Loucy (cell line): ENCODE measurements at regions not wholly inside any gene's neighbourhood (a gene's known extent, or its start where the extent isn't known, plus 50 kb on each side); places are given as distances from the start of the nearest gene placed in this dataset.
"Not testable (repeated sequence)": the region's sequence is repeated elsewhere in the genome, so short reads cannot be mapped to it uniquely, and the experiment has no call there.

Source experiments
- H2AFZ ChIP-seq: fragments of 200-600 bp; sonication (generic); 2 replicates; pipeline ENCODE4 v1.6.0; 2016; ENCODE audit warnings: antibody characterized with exemption, mild to moderate bottlenecking, low read length, moderate library complexity
- H3F3A ChIP-seq: fragments of 200-600 bp; 2 replicates; pipeline ENCODE4 v1.6.0; 2016; ENCODE audit warnings: antibody characterized with exemption, low read depth, mild to moderate bottlenecking
- H3K27me3 ChIP-seq: fragments of 200-600 bp; sonication (generic); 2 replicates; pipeline ENCODE4 v1.6.1; 2014; ENCODE audit warnings: low read length, mild to moderate bottlenecking; ENCODE audit not compliant: insufficient read depth, poor library complexity, severe bottlenecking
- H3K36me3 ChIP-seq: fragments of 200-600 bp; sonication (generic); 2 replicates; pipeline ENCODE4 v1.6.1; 2016; ENCODE audit warnings: low read length; ENCODE audit not compliant: insufficient read depth
- H3K4me1 ChIP-seq: fragments of 200-600 bp; sonication (generic); 2 replicates; pipeline ENCODE4 v1.5.1; 2014; ENCODE audit warnings: low read length, mild to moderate bottlenecking; ENCODE audit not compliant: insufficient read depth, poor library complexity, severe bottlenecking
- H3K4me2 ChIP-seq: fragments of 200-600 bp; sonication (generic); 2 replicates; pipeline ENCODE4 v1.6.0; 2014; ENCODE audit warnings: antibody characterized with exemption, low read length, low read depth, mild to moderate bottlenecking; ENCODE audit not compliant: poor library complexity, severe bottlenecking
- H3K4me3 ChIP-seq: fragments of 200-600 bp; sonication (generic); 2 replicates; pipeline ENCODE4 v1.5.1; 2014; ENCODE audit warnings: low read length, mild to moderate bottlenecking, mixed read lengths; ENCODE audit not compliant: poor library complexity, severe bottlenecking
- H3K79me2 ChIP-seq: fragments of 200-600 bp; sonication (generic); 2 replicates; pipeline ENCODE4 v1.6.1; 2014; ENCODE audit warnings: low read length; ENCODE audit not compliant: insufficient read depth
- H3K9ac ChIP-seq: fragments of 200-600 bp; sonication (generic); 2 replicates; pipeline ENCODE4 v1.6.0; 2014; ENCODE audit warnings: mild to moderate bottlenecking, low read depth, low read length, moderate library complexity; ENCODE audit not compliant: poor library complexity, severe bottlenecking
- H3K9me2 ChIP-seq: fragments of 200-600 bp; sonication (generic); replicated peaks from 2 replicates; pipeline ENCODE4 v1.6.1; 2016; ENCODE audit warnings: low read depth, low read length, mixed read lengths
- H3K9me3 ChIP-seq: fragments of 200-600 bp; sonication (generic); 2 replicates; pipeline ENCODE4 v1.6.1; 2014; ENCODE audit warnings: mild to moderate bottlenecking, antibody characterized with exemption, low read length, low read depth; ENCODE audit not compliant: insufficient read depth
- H4K20me1 ChIP-seq: fragments of 200-600 bp; sonication (generic); 2 replicates; pipeline ENCODE4 v1.6.0; 2014; ENCODE audit warnings: antibody characterized with exemption, low read length, mild to moderate bottlenecking; ENCODE audit not compliant: insufficient read depth, poor library complexity, severe bottlenecking
- CTCF ChIP-seq: fragments of 200-600 bp; sonication (generic); conservative IDR thresholded peaks from 2 replicates; pipeline ENCODE4 v1.5.1; 2014; ENCODE audit warnings: mild to moderate bottlenecking, antibody characterized with exemption, low read length
- EZH2phosphoT487 ChIP-seq: fragments of 200-600 bp; IDR thresholded peaks from 2 replicates; pipeline ENCODE4 v1.6.1; 2018; ENCODE audit warnings: antibody characterized with exemption, mild to moderate bottlenecking, moderate library complexity, borderline replicate concordance

- H3F3A ChIP-seq = no peaks in the 10 kb centered on the region
These were observed 1256.9 kb downstream of the BRINP3 start for GRCh38 chr1:189220750-189221149.

GRCh38 chr1:189225794-189226145 is 1251.9 kb downstream of the BRINP3 start:
- not testable (repeated sequence) for H3K36me3 ChIP-seq, H3K9me3 ChIP-seq, H3K9me2 ChIP-seq, H3K4me3 ChIP-seq, H3K4me1 ChIP-seq, H3K79me2 ChIP-seq, H4K20me1 ChIP-seq, H3K27me3 ChIP-seq, H3F3A ChIP-seq, H2AFZ ChIP-seq, H3K9ac ChIP-seq, H3K4me2 ChIP-seq

More at GRCh38 chr1:189220750-189221149, 1256.9 kb downstream of the BRINP3 start:
- Histone ChIP-seq H3K79me2 (no peaks in the 10 kb centered on the region), H3K27me3 (no peaks in the 10 kb centered on the region), H3K9me2 (no peaks in the 10 kb centered on the region), H3K4me2 (no peak overlapping the region), H3K9me3 (no peaks in the 10 kb centered on the region), H3K36me3 (no peaks in the 10 kb centered on the region), H4K20me1 (no peaks in the 10 kb centered on the region), H2AFZ (no peak overlapping the region), H3K9ac (no peak overlapping the region), H3K4me3 (no peak overlapping the region), H3K4me1 (no peaks in the 10 kb centered on the region)
- TF ChIP-seq CTCF (peak; percentile 55), EZH2phosphoT487 (no peak)

- H3K4me1 ChIP-seq = no peaks in the 10 kb centered on the region
- no peaks in the 10 kb centered on the region for H4K20me1 ChIP-seq
- no peaks in the 10 kb centered on the region for H3K27me3 ChIP-seq
- no peaks in the 10 kb centered on the region for H3F3A ChIP-seq
- H3K9ac ChIP-seq = no peak overlapping the region
- H3K4me2 ChIP-seq = no peak overlapping the region
- H2AFZ ChIP-seq = no peak overlapping the region
- TF ChIP-seq CTCF = no peak
- TF ChIP-seq EZH2phosphoT487 = no peak
- H3K9me3 ChIP-seq = no peaks in the 10 kb centered on the region
- H3K36me3 ChIP-seq = no peaks in the 10 kb centered on the region
- H3K4me3 ChIP-seq = no peak overlapping the region
- no peaks in the 10 kb centered on the region for H3K9me2 ChIP-seq
- H3K79me2 ChIP-seq = no peaks in the 10 kb centered on the region
These were observed 1250.9 kb downstream of the BRINP3 start for GRCh38 chr1:189226779-189227178.

- no peaks in the 10 kb centered on the region for H3K9me3 ChIP-seq
- no peaks in the 10 kb centered on the region for H3K79me2 ChIP-seq
- no peaks in the 10 kb centered on the region for H4K20me1 ChIP-seq
- no peaks in the 10 kb centered on the region for H3K27me3 ChIP-seq
- no peaks in the 10 kb centered on the region for H3K36me3 ChIP-seq
- no peaks in the 10 kb centered on the region for H3K4me1 ChIP-seq
- H3K4me3 ChIP-seq = no peak overlapping the region
- no peaks in the 10 kb centered on the region for H3K9me2 ChIP-seq
- no peaks in the 10 kb centered on the region for H3F3A ChIP-seq
- no peak overlapping the region for H3K4me2 ChIP-seq
- TF ChIP-seq CTCF = no peak
- no peak for TF ChIP-seq EZH2phosphoT487
- H3K9ac ChIP-seq = no peak overlapping the region
- H2AFZ ChIP-seq = no peak overlapping the region
These were observed 1240.7 kb downstream of the BRINP3 start for GRCh38 chr1:189237008-189237407.
